LNCAP (cell line): ENCODE measurements at regions not wholly inside any gene's neighbourhood (a gene's known extent, or its start where the extent isn't known, plus 50 kb on each side); places are given as distances from the start of the nearest gene placed in this dataset.

Experiments
- CTCF ChIP-seq: fragments of 450-650 bp; IDR thresholded peaks from 2 replicates; pipeline ENCODE4 v1.5.1; 2017; ENCODE audit warnings: mild to moderate bottlenecking

DNA sequence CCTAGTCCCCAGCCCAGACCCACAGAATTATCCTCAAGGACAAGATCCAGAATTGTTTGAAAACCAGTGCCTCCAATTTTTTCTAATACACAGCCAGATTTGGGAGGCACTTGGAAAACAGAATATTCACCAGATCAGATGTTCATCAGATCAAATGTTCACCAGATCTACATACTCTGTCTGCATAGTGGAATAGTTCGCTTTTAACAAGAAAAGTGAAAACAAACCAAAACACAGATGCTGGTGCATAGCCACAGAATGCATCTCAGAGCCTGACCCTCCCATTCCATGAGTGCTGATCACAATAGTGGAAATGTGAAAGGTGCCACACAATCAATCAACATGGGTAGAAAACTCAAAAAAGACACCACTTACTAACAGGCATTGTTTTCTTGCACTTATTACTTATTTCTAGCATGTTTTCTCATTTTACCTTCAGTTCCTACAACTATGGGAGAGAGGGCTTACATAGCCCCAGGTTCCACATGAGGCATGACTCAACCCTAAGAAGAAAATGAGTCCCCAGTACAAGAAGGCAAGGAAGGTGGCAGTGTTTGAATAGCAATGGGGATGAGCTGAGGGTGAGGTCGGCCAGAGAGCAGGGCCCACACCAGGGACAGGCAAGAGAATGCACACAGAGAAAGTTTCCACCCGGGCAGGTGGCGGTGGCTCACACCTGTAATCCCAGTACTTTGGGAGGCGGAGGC lies 432.7 kb upstream of the NFE2L3 start:
- no peak for TF ChIP-seq CTCF

GRCh38 chr7:25720427-25720826 lies 431.6 kb upstream of the NFE2L3 start:
- TF ChIP-seq CTCF = peak; percentile 58

- TF ChIP-seq CTCF = no peak
These were observed 429.1 kb upstream of the NFE2L3 start for GRCh38 chr7:25722856-25723255.

DNA sequence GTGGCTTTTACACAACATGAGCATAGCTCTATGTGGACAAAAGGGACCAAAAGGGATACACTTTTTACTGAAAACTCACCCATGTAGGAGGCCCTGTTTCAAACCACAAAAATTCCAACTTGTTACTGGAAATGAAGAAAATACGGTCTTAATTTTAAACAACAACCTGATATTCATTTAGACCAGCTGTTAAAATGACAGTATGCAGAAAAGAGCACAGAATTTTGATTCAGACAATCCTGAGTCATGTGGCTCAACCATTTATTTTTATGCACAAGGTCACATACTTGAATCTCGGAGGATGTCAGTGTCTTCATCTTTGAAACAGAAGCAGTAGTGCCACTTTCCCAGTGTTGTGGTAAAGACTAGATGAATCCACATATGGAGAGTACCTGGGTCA lies 426.5 kb upstream of the NFE2L3 start:
- TF ChIP-seq CTCF = no peak

- TF ChIP-seq CTCF = no peak
These were observed 425.7 kb upstream of the NFE2L3 start for GRCh38 chr7:25726170-25726780.

GRCh38 chr7:25726781-25727311 lies 425.2 kb upstream of the NFE2L3 start:
- TF ChIP-seq CTCF = no peak

DNA sequence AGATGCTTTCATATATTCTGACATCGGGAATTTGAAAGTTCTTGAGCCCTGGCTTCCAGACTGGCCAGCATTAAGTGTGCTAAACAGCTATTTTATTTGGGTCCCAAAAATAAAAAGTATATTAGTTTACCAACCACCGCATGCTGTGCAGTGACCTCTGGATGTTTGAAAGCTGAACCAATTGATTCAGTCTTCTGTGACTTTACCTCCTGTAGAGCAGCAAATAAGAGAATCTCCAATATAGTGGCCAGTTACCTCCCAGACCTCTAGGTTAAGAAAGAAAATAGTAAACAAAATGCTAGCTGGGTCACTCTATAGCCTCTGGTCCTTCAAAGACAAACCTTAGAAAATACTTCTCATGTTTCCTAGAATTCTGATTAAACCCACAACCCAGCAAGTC lies 424.6 kb upstream of the NFE2L3 start:
- no peak for TF ChIP-seq CTCF
